Neuronal stem cell (in vitro differentiated cells): ENCODE measurements at regions not wholly inside any gene's neighbourhood (a gene's known extent, or its start where the extent isn't known, plus 50 kb on each side); places are given as distances from the start of the nearest gene placed in this dataset.

ENCODE experiments used
- DNase-seq: peaks from one replicate; pipeline ENCODE4 v3.0.0-alpha.2; 2013; ENCODE audit warnings: low spot score
- H2AFZ ChIP-seq: one replicate; pipeline ENCODE4 v1.6.1; 2013; ENCODE audit warnings: mild to moderate bottlenecking, low read length, inconsistent platforms
- H2AK5ac ChIP-seq: 2 replicates; pipeline ENCODE4 v1.6.1; 2013; ENCODE audit warnings: low read depth, mild to moderate bottlenecking, inconsistent platforms, low read length, moderate library complexity, mixed read lengths
- H2BK120ac ChIP-seq: 2 replicates; pipeline ENCODE4 v1.6.1; 2013; ENCODE audit warnings: low read depth, mild to moderate bottlenecking, inconsistent platforms, low read length, moderate library complexity, mixed read lengths
- H2BK12ac ChIP-seq: one replicate; pipeline ENCODE4 v1.6.1; 2013; ENCODE audit warnings: low read length, inconsistent platforms
- H2BK15ac ChIP-seq: 2 replicates; pipeline ENCODE4 v1.6.1; 2013; ENCODE audit warnings: mild to moderate bottlenecking, low read length, inconsistent platforms, mixed read lengths
- H2BK5ac ChIP-seq: one replicate; pipeline ENCODE4 v1.6.1; 2013; ENCODE audit warnings: inconsistent platforms, mild to moderate bottlenecking, low read length, moderate library complexity
- H3K14ac ChIP-seq: one replicate; pipeline ENCODE4 v1.6.1; 2013; ENCODE audit warnings: low read length, inconsistent platforms
- H3K18ac ChIP-seq: 2 replicates; pipeline ENCODE4 v1.6.1; 2013; ENCODE audit warnings: low read length, inconsistent platforms
- H3K23ac ChIP-seq: 2 replicates; pipeline ENCODE4 v1.6.1; 2013; ENCODE audit warnings: low read depth, mild to moderate bottlenecking, mixed read lengths, low read length, inconsistent platforms; ENCODE audit not compliant: poor library complexity
- H3K27ac ChIP-seq: replicated peaks from 3 replicates; pipeline ENCODE4 v1.5.1; 2013; ENCODE audit warnings: low read length, inconsistent platforms
- H3K27me3 ChIP-seq, 3 experiments: 2 replicates each; pipeline ENCODE4 v1.6.1; 2013; ENCODE audit warnings: low read length in 3 of 3, mild to moderate bottlenecking in 2 of 3, inconsistent platforms in 1 of 3, low read depth in 1 of 3, mixed read lengths in 1 of 3, moderate library complexity in 1 of 3; ENCODE audit not compliant: control insufficient read depth in 3 of 3, insufficient read depth in 3 of 3
- H3K36me3 ChIP-seq, 2 donors: replicated peaks in 1 of 2; 2 replicates each; pipeline ENCODE4 v1.6.1; 2013; ENCODE audit warnings: low read length in 2 of 2; ENCODE audit not compliant: control insufficient read depth in 2 of 2, insufficient read depth in 2 of 2
- H3K4ac ChIP-seq: 2 replicates; pipeline ENCODE4 v1.6.1; 2013; ENCODE audit warnings: inconsistent platforms, mild to moderate bottlenecking, low read length, moderate library complexity
- H3K4me1 ChIP-seq, 2 donors: 1 replicate in 1 of 2; 2 replicates in 1 of 2; pipeline ENCODE4 v1.6.1; 2013; ENCODE audit warnings: low read length in 2 of 2, low read depth in 1 of 2; ENCODE audit not compliant: control insufficient read depth in 2 of 2, insufficient read depth in 1 of 2
- H3K4me2 ChIP-seq: one replicate; pipeline ENCODE4 v1.6.1; 2013; ENCODE audit warnings: mild to moderate bottlenecking, low read length, inconsistent platforms; ENCODE audit not compliant: insufficient read depth, poor library complexity, severe bottlenecking
- H3K4me3 ChIP-seq, 2 donors: 2 replicates each; pipeline ENCODE4 v1.5.1; 2013; ENCODE audit warnings: low read length in 2 of 2, mild to moderate bottlenecking in 2 of 2, inconsistent platforms in 1 of 2, moderate library complexity in 1 of 2
- H3K79me1 ChIP-seq: one replicate; pipeline ENCODE4 v1.6.1; 2013; ENCODE audit warnings: low read depth, mild to moderate bottlenecking, inconsistent platforms, low read length, moderate library complexity
- H3K9ac ChIP-seq: one replicate; pipeline ENCODE4 v1.6.1; 2013; ENCODE audit warnings: mild to moderate bottlenecking, low read depth, low read length, inconsistent platforms; ENCODE audit not compliant: poor library complexity
- H3K9me3 ChIP-seq, 2 donors: replicated peaks in 1 of 2; 2 replicates each; pipeline versions ENCODE3 to v1.6.1; 2013; ENCODE audit warnings: low read length in 2 of 2, mild to moderate bottlenecking in 2 of 2, inconsistent platforms in 1 of 2, low read depth in 1 of 2, mixed read lengths in 1 of 2, moderate library complexity in 1 of 2; ENCODE audit not compliant: control insufficient read depth in 2 of 2, insufficient read depth in 1 of 2
- H4K8ac ChIP-seq: one replicate; pipeline ENCODE4 v1.6.1; 2013; ENCODE audit warnings: low read depth, mild to moderate bottlenecking, inconsistent platforms, low read length, moderate library complexity
- H4K91ac ChIP-seq: one replicate; pipeline ENCODE4 v1.6.1; 2013; ENCODE audit warnings: low read length, low read depth, mild to moderate bottlenecking, inconsistent platforms; ENCODE audit not compliant: poor library complexity
- WGBS, 2 donors: extraction: QIAGEN DNeasy Blood & Tissue Kit; methylation state at CpG; one replicate each; pipeline ENCODE4 v1.1.7; 2013; ENCODE audit warnings: missing lambda C conversion rate in 2 of 2, mixed read lengths in 1 of 2; ENCODE audit not compliant: insufficient read length in 2 of 2, insufficient replicate concordance in 1 of 2; ENCODE audit errors: extremely low coverage in 2 of 2; 5-methylcytosine and 5-hydroxymethylcytosine counted together

DNA sequence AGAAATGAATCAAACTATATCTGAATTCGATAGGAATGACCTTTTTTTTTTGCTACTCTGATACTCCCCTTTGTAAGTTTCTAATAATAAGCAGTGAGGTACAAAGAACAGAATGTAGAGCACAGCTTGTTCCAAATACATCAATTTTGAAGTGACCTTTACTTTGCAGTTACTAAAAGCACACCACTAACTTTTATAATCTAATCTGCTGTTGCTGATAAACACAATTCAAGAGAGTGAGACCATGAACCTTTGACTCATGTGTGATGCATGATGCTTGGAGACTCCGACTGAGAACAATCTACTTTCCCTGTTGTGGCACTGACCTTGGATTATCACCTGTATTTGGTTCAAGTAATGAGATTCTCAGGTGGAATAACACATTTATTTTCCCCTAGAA lies 91.6 kb upstream of the GNPDA2 start:
- Histone ChIP-seq H2BK120ac (no peak overlapping the region), H4K8ac (no peak overlapping the region), H3K18ac (no peak overlapping the region), H3K79me1 (no peaks in the 10 kb centered on the region), H3K27ac (no peak overlapping the region), H3K9ac (no peak overlapping the region), H2BK12ac (no peak overlapping the region), H3K14ac (no peak overlapping the region), H4K91ac (no peak overlapping the region), H2BK5ac (no peak overlapping the region), H2BK15ac (no peak overlapping the region), H3K27me3 (no peaks in the 10 kb centered on the region), H2AK5ac (no peak overlapping the region), H3K9me3 (no peaks in the 10 kb centered on the region), H3K4ac (no peak overlapping the region), H3K4me2 (no peak overlapping the region), H3K4me3 (no peak overlapping the region), H2AFZ (no peak overlapping the region), H3K23ac (no peak overlapping the region), H3K36me3 (no peaks in the 10 kb centered on the region), H3K4me1 (no peaks in the 10 kb centered on the region)
- no CpG with 5 or more reads among the region's 2 CpGs for WGBS, 2 donors
- no peak for DNase-seq

DNA sequence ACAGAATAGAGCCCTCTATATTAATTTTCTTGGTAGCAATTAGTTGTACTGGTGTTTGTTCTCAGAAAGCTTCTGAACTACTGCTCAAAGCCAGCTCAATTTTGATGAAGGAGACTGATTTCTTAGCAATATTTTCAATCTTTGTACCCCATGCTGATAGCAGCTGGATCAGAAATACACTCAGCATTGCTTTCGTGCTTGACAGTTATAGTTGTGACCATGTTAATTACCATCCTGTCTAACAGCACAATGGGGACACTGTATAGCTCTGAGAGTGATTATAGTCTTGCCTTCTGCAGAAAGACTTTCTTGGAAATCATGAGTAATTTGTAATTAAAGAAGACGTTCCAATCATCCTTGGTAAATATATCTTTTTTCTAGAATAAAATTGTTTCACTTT lies 79.7 kb upstream of the GNPDA2 start:
- no peak overlapping the region for H3K23ac ChIP-seq
- no peaks in the 10 kb centered on the region for H3K79me1 ChIP-seq
- no peak overlapping the region for H3K4me2 ChIP-seq
- no peak overlapping the region for H3K18ac ChIP-seq
- no peak overlapping the region for H3K27ac ChIP-seq
- H3K4ac ChIP-seq = no peak overlapping the region
- no peak for DNase-seq
- H2AFZ ChIP-seq = no peak overlapping the region
- WGBS, 2 donors = no CpG with 5 or more reads among the region's 2 CpGs
- H3K14ac ChIP-seq = no peak overlapping the region
- H3K9me3 ChIP-seq = peaks cover 0 to 2% of the 10 kb centered on the region in 2 donors
- H3K9ac ChIP-seq = no peak overlapping the region
- H3K36me3 ChIP-seq = no peaks in the 10 kb centered on the region
- H2BK5ac ChIP-seq = no peak overlapping the region
- H3K4me3 ChIP-seq = no peak overlapping the region
- no peak overlapping the region for H2BK12ac ChIP-seq
- no peaks in the 10 kb centered on the region for H3K4me1 ChIP-seq
- no peak overlapping the region for H2BK120ac ChIP-seq
- H3K27me3 ChIP-seq = no peaks in the 10 kb centered on the region
- H4K91ac ChIP-seq = no peak overlapping the region
- H2AK5ac ChIP-seq = no peak overlapping the region
- H4K8ac ChIP-seq = no peak overlapping the region
- H2BK15ac ChIP-seq = no peak overlapping the region

DNA sequence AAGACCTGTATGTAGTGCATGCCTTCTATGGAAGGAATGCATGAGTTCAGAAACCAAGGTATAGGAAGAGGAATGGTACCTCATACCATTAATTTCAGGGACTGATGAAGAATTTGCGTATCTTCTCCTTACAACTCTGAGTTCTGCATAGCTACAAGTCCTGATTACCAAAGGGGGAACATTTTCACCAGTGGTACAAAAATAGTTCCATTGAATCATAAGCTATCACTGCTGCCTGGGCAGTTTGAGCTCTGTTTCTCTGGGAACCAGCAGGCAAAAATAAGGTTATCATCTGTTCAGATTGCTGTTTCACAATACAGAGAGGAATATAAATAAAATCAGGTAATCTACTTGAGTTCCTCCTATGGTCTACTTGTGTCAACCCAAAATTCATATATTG lies 77.9 kb upstream of the GNPDA2 start:
- no peaks in the 10 kb centered on the region for H3K36me3 ChIP-seq
- no peaks in the 10 kb centered on the region for H3K4me1 ChIP-seq
- H2AK5ac ChIP-seq = no peak overlapping the region
- no peak overlapping the region for H3K9ac ChIP-seq
- no peak overlapping the region for H3K23ac ChIP-seq
- H2AFZ ChIP-seq = no peak overlapping the region
- H3K9me3 ChIP-seq = peaks cover 0 to 2% of the 10 kb centered on the region in 2 donors
- no peaks in the 10 kb centered on the region for H3K79me1 ChIP-seq
- H4K91ac ChIP-seq = no peak overlapping the region
- no peak overlapping the region for H4K8ac ChIP-seq
- H2BK15ac ChIP-seq = no peak overlapping the region
- H2BK12ac ChIP-seq = no peak overlapping the region
- no peak overlapping the region for H3K4ac ChIP-seq
- no CpG with 5 or more reads among the region's 1 CpG for WGBS, 2 donors
- H3K4me2 ChIP-seq = no peak overlapping the region
- H2BK5ac ChIP-seq = no peak overlapping the region
- H3K27ac ChIP-seq = no peak overlapping the region
- DNase-seq = no peak
- no peak overlapping the region for H3K18ac ChIP-seq
- H3K4me3 ChIP-seq = no peak overlapping the region
- H2BK120ac ChIP-seq = no peak overlapping the region
- no peak overlapping the region for H3K14ac ChIP-seq
- no peaks in the 10 kb centered on the region for H3K27me3 ChIP-seq

DNA sequence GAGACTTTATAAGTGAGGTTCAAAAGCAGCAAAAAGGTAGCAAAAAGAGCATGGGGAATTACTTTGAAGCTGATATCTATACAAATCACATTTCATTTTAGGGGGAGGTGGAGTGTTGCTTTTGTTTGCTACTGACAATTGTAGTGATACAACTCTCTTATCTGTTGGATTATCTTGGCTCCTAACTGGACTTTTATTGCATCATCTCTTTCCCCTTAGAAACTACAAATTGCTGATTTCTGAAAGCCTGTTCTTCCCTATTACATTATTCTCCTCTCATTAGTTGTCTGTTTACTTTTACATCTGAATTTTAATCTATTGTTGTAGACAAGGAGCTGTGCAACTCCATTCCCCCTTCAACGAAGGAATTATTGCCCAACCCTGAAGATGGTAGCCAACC lies 75.0 kb upstream of the GNPDA2 start:
- Histone ChIP-seq H3K4ac (no peak overlapping the region), H4K91ac (no peak overlapping the region), H3K27me3 (no peaks in the 10 kb centered on the region), H3K14ac (no peak overlapping the region), H3K27ac (no peak overlapping the region), H2BK12ac (no peak overlapping the region), H2AFZ (no peak overlapping the region), H4K8ac (no peak overlapping the region), H3K79me1 (no peaks in the 10 kb centered on the region), H2BK15ac (no peak overlapping the region), H2BK5ac (no peak overlapping the region), H3K4me2 (no peak overlapping the region), H2BK120ac (no peak overlapping the region), H3K9me3 (peaks cover 0 to 3% of the 10 kb centered on the region in 2 donors), H3K36me3 (no peaks in the 10 kb centered on the region), H3K23ac (no peak overlapping the region), H3K9ac (no peak overlapping the region), H3K18ac (no peak overlapping the region), H3K4me3 (no peak overlapping the region), H2AK5ac (no peak overlapping the region), H3K4me1 (no peaks in the 10 kb centered on the region)
- no peak for DNase-seq
- WGBS, 2 donors = no CpG with 5 or more reads among the region's 1 CpG
